MV-4-11 (cell line): ENCODE measurements at regions not wholly inside any gene's neighbourhood (a gene's known extent, or its start where the extent isn't known, plus 50 kb on each side); places are given as distances from the start of the nearest gene placed in this dataset.
"Not testable (repeated sequence)": the region's sequence is repeated elsewhere in the genome, so short reads cannot be mapped to it uniquely, and the experiment has no call there.

Experiments used
- DNase-seq: peaks from one replicate; lab custom pipeline; 2025; lab: John Stamatoyannopoulos, UW

DNA sequence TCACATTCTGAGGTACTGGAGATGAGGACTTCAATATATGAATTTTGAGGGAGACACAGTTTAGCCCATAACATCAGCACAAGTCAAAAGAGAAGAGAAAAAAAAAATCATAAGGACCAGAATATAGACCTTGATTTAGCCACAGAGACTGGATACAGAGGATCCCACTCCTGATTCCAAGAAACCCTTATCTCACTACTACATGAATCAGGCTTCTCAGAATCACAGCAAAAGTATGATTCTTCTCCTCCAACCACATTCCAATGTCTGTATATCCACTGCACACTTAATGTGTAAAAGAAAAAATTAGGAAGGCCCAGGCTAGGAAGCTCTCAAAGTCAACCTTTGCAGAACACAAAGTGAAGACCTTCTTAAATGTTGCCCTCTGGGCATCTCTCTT, 610.9 kb downstream of the DTWD2 start:
- no peak for DNase-seq

DNA sequence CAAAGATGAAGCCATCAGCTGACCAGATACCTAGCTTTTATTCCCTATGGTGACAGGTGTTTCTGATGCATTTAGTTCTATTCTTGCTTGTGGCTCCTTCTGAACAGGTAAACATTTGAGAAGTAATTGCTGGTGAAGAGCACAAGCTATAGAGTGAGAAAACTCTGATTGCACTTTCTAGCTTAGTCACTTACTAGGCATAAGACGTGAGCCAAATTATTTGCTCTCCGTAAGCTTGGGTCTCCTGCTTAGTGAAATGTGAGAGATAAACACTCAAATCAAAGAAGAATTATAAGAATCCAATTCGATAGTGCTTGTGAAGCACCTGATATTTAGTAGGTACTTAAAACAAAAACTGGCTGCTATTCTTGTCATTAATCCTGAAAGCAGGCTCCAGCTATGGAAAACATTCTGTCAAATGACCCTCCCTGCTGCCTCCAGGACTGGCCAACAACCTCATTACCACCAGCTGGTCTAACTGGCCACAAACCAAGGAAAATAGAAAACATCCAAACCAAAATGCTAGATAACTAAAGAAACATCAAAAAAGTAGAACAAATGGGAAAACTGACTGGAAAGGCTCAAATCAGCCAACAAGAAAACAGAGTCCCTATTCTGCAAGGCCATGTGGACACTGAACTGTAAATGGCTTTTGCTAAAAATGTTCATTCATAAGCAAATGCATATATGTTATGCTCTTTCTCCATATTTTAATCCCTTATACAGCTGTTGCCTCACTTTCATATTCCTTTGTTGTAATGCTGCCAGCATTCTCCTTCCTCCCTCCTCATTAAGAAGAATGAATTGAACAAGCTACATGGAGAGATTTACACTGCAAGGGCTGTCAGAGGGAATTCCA, 616.1 kb downstream of the DTWD2 start:
- DNase-seq = no peak

DNA sequence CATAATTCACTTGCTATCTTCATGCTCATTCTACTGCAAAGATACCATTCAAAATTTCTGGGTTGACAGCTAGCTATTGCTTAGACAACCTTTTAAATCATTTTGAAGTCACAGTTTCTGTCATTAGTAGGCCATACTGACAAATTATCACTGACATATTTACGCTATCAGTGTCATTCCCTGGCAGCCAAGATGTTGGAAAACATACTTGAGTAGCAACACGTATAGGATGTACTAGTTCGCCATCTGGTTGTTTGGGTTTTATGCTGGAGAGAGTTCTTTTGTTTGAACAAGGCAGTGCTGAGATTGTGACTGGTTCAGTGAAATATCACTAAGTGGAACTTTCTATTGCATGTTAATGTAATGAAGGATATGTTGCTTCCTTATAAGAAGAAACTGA, 621.9 kb downstream of the DTWD2 start:
- DNase-seq = no peak

DNA sequence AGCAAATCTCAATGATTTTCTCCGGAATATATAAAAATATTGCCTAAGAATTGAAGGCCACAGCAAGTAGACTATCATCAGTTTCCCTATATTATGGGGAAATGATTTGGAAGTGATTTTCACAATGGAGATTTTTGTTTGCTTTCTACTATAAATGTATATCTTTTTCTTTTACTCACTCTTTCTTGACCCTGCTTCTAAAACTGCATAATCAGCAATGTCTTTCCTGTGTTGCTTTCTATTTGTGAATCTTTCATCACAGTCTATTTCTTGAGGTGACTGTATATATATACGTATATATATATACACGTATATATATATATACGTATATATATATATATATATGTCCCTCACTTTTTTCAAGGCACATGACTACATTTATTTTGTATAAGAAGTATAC, 622.6 kb downstream of the DTWD2 start:
- no peak for DNase-seq

DNA sequence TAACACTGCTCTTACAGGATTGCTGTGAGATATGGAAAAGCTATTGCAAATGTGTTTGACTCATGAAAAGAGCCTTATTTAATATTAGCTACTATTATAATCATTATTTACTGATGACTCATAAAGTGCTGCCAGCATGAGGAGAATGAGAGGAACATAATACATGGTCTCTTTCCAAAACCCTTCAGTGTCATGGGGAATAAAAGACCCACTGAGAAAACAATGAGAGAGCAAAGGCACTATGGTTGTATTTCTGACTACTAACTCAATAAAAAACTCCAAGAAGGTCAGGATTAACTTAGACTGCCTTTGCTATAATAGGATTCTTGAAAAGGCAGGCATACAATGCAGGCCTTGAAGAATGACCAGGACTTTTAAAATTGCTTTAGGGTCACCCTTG, 633.5 kb downstream of the DTWD2 start:
- DNase-seq = no peak

DNA sequence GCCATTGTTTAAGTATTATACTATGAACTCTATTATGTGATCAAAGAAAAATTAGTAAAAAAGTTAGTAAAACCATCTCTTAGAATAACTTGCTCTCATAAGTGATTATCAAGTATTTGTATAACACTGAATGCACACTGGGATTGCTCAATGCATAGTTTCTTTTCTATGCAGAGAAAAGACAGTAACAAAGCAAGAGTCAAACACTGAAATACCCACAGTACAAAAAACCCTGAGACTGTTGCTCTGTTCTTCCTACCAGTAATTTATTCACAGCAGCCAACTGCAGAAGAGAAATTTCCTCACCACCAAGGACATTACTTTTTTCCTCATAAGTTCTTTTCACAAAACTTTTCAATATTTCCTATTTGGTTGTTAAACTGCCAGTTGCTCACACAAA, 634.4 kb downstream of the DTWD2 start:
- DNase-seq = no peak

DNA sequence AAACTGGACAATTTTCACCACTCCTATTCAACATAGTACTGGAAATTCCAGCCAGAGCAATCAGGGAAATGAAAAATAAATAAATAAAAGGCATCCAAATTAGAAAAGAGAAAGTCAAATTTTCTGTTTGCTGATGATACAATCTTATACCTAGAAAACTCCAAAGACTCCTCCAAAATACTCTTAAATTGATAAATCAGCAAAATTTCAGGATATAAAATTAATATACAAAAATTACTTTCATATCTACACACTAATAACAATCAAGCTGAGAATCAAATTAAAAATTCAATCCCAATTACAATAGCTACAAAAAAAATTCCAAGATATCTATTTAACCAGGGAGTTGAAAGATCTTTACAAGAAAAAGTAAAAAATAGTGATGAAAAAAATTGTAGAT, 651.9 kb downstream of the DTWD2 start:
- DNase-seq = no peak

DNA sequence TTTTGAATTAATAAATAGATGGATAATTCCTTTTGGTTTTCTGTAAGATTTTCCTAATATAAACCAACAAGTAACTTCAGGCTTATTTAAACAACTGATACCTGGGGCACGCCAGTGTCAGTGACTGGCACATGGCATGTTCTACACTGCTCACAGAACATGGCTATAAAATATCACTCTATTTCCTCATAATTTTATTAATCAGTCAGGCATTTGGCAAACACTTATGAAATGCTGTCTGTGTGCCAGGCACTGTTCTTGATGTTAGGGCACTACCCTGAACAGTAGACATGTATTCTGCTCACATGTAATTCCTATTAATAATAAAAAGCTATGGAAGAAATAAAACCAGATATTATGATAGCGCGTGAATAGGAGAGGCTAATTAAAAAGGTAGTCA, 661.0 kb downstream of the DTWD2 start:
- no peak for DNase-seq

DNA sequence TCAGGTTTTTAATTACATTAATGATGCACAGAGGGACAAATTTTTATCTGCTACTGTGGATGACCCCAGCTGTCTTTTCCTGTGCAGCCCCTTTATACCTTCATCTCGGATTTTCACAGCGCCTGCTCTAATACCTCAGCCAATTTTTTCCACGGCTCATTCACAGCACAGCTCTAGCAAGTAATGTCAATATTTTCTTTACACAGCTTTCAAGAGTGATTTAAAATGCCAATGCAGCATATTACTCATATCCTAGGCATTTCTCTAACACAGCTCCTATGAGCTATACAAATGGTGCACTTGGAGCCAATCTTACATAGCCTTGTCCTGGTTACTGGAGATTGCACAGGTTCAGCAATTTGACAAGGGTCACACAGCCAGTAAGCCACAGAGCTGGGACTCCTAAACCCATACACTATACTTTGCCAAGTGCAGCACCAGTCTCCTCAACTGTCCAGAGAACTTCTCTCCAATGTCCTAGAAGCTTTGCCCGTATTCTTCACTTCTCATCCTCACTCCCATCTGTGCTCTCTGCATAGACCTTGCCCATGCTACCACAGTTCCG, 661.8 kb downstream of the DTWD2 start:
- no peak for DNase-seq

DNA sequence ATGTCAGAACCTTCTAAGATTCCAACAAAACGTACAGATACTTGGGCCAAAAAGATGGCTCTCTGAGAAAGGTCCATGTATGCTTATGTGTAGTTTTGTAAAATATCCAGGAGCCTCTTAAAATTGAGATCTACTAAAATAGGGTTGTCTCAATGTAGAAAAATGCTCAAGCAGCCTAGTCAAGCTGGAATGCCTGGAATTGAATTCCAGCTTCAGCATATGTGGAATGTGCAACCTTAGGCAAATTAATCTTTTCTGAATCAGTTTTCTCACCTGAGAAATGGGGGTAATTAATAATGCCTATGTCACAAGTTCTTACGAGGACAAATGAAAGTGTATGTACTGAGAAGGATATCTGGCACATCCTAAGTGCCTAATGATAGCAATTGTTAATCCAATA, 662.4 kb downstream of the DTWD2 start:
- no peak for DNase-seq

DNA sequence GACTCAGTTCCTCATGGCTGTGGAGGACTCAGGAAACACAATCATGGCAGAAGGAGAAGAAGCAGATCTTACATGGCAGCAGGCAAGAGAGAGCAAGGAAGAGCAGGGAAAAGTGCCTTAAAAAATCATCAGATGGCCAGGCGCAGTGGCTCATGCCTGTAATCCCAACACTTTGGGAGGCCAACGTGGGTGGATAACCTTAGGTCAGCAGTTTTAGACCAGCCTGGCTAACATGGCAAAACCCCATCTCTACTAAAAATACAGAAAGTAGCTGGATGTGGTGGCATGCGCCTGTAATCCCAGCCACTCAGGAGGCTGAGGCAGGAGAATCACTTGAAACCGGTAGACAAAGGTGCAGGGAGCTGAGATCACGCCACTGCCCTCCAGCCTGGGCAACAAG, 664.6 kb downstream of the DTWD2 start:
- not testable (repeated sequence) for DNase-seq

DNA sequence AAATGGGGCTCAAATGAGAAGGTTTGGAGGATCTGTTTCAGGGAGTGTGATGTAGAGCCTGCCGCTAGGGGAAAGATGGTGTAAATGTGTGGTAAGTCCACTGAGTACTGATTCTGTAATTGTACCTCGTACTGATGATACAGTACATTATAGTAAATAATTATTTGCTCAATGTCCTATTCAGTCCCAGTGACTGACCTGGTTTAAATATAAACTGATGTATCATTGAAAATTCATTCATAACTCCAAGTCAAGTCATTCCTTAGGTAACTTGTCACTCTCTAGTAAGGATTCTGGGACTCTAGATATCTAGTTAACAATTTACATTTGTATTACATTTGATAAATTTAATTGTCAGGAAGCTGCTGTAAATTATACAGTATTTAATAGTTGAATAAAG, 667.3 kb downstream of the DTWD2 start:
- DNase-seq = no peak

DNA sequence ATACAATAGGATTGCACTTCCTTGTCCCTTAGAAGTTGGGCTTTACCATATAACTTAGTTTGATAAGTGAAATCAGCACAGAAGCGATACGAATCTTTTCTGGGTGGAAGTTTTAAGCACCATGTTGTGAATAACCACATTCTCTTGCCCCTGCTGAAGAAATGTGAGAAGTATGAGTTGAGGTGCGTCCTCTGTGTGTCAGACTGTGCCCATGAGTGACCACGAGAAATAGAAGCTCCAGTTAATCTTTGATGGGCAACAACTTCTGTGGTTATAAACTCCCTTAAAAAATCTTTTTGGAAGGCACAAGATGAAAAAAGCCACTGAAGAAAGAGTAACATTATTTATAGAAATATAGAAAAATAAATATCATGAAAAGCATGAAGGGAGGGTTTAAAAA, 668.2 kb downstream of the DTWD2 start:
- no peak for DNase-seq

DNA sequence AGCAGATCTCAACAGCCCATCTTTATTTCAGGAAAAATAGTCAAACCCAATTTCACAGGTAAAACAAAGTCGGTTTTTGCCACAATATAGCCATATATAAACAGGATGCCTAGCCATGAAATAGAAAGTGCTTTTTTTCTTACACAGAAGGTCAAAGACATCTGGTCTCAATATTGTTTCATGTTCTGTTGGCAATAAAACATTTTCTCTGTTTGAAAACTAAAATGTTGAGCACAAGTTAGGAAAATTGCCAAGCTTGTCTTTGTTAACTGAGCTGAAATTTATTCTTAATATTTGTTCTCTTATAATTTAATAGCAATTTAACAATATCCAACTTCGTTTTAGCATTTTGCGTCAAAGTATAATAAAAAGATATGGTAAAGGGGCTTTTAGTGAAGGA, 673.4 kb downstream of the DTWD2 start:
- DNase-seq = no peak

DNA sequence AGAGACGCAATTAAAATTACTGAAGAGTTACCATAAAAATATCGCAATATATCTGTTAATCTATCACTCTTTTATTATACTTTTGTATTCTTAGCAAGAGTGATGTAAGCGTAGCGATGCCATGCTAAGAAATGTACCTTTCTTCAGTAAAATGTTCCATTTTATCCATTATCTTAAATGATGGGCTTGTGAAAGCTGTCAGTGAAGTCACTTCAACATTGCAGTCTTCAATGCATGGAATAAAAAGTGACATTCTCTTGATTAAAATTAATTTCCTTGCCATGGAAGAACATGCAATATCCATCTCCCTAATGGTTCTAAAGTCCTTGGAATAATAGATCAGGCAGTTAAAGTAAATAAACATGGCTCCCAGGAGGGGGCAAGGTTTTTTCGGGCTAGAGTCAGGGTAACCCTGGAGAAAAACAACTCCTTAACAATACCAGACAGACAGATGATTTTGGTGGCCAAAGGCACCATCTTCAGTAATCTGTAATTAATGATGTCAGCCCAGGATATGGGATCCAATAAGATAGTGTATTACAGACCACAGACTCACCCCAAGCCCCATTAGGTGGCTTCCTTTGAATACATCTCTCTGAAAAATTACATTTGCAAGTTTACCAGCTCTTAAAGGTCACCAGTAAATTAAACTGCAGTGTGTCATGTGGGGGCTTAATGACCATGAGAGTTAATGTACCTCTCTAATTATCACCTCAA, 677.1 kb downstream of the DTWD2 start:
- no peak for DNase-seq

DNA sequence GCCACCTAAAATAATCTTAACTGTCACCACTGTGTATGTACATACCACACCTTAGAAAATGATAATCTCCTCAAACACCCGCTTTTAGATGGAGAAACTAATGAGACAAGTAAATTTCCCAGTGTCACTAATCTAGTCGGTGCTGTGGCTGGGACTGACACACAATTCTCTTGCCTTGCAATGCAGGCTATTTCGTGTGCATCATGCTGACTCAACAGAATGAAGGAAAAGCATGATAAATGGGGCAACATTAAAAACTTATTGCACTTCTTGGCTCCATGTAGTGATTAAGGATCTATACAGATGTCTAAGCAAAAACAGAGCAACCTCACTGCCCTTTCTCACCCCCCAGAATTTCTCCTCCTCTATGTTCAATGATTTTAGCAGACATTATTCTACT, 677.9 kb downstream of the DTWD2 start:
- DNase-seq = no peak

DNA sequence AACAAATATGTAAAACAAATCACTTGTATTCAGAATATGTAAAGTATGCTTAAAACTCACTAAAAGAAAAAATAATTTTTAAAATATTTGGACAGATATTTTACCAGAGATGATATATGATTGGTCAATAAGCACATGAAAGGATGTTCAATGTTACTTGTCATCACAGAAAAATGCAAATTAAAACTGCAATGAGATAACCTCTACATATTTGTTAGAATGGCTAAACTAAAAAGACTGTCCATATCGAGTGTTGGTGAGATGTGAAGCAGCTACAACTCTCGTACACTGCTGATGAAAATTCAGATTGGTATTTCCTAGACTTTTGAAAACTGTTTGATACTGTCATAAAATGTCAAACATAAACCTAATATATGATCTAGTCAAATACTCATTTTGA, 685.1 kb downstream of the DTWD2 start:
- DNase-seq = no peak

DNA sequence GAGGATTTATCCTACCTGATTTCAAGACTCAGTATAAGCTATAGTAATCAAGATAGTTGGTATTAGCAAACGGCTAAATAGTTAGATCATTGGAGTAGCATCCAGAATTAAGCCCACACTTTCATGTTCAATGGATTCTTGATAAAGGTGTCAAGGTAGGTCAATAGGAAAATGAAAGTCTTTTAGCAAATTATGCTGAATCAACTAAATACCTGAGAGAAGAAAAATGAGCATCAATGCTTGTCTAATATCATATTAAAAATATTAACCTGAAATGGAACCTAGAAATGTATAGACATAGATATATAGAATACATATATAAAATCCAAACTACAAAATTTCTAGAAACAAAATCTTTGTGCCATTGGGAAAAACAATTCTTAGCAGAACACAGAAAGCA, 685.6 kb downstream of the DTWD2 start:
- no peak for DNase-seq

DNA sequence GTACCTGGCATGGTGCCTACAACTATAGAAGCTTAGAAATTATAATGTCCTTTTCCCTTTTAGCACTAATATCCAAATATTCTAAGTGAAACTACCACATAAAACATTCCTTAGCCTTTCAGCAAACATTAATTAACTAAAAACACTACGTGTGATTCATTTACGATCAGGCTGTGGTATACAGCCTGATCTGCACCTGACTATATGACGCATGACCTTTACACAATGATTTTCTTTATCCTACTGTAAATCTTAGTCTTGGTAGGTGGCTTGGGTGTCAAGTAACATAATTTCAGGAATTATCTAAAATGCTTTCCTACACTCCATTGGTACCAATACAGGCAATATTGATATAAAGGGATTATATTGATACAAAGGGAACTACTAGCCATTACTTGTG, 686.7 kb downstream of the DTWD2 start:
- no peak for DNase-seq

DNA sequence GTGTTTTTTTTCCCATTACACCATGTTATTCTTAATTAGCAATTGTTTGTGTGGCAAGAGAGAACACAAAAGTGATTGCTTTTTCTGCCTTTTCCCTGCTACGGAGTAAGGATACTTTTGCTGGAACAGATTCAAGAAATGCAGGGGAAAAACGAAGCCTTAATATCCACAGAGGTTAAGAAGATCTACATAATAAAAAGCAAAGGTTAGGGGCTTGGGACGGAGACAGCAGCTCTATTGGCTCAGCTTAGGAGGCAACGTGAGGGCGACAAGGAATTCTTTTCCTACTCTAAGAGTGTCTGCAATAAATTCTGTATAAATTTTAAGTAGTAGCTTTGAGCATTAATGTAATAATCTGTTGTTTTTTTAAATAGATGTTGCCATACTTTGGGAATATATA, 693.3 kb downstream of the DTWD2 start:
- no peak for DNase-seq

DNA sequence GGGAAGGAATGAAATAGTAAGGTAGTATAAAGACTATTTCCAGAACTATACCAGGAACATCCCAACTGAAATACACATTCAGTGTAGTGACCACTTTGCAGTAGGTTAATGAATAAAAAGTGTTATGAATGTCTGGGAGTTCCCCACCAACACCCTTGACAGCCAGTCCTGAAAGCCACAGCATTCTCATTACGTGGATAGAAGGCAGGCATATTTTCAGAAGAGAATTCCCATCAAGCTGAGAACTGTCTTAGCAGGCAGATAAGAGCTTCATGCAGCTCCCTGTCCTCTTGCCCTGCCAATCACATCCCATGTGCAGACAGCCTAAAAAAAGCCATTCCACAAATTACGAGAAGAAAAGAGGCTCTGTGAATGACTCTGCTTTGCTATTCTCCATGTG, 695.0 kb downstream of the DTWD2 start:
- no peak for DNase-seq

DNA sequence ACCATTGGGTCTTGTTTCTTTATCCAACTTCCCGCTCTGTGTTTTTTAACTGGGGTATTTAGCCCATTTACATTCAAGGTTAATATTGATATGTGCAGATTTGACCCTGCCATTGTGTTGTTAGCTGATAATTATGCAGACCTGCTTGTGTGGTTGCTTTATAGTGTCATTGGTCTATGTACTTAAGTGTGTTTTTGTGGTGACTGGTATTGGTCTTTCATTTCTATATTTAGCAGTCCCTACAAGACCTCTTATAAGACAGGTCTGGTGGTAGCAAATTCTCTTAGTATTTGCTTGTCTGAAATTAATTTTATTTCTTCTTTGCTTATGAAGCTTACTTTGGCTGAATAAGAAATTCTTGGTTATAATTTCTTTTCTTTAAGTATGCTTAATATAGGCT, 698.1 kb downstream of the DTWD2 start:
- DNase-seq = no peak

DNA sequence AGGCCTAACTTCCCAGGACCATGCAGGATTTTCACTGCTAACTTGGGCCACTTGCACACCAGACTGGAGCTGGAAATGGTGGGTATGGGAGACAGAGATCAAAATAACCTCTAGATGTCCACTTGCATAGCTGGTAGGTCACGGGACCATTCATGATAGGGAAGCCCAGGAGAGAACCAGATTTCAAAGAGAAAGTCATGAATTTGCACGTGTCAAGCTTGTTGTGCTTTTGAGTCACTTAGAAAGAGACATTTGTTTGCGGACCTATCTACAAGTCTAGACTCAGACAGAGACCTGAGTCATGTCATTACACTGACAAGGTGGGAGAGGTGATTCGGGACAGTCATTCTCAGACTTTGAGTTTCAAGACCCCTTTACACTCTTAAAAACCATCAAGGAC, 704.1 kb downstream of the DTWD2 start:
- not testable (repeated sequence) for DNase-seq
